ENCODE measurements at regions not wholly inside any gene's neighbourhood (a gene's known extent, or its start where the extent isn't known, plus 50 kb on each side); places are given as distances from the start of the nearest gene placed in this dataset.
"Not testable (repeated sequence)": the region's sequence is repeated elsewhere in the genome, so short reads cannot be mapped to it uniquely, and the experiment has no call there.

DNA sequence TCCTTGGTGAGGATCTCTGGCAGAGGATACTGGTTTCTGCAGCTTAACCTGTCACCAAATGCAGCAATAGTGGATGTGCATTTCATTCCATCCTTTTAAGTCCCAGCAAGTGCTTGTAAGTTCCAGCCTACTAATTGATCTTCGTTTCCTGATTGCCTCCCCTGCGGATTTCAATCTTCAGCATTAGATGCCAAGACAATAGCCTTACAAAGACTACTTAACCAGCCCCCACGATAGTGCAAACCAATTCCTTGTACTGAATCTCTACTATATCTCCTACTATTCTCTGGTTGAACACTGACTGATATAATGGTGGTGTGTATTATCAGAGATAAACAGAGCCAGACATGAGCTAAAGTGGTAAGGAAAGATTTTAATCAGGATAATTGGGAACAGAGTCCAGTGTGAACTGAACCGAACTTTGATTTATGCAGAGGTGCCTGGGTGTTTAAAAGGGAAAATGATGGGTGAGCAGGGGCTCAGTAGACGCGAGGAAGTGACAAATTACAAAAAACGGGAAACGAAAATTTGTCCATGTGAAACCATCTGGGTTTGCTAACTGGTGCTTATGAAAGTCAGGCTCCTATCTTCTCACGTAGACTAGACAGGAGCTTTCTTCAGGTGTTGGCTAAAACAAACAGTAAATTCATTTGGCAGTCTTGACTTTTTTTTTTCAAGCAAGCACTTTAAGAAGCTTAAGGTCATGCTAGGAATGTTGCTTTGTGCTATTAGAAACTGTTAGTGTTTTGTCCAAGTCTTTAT is 106.9 kb upstream of the ST8SIA4 start:
- TF ChIP-seq MYC (IDR thresholded peaks at IDR 0.05; ENCODE audit: low read depth, low read length) (no peak), POLR2A (IDR thresholded peaks at IDR 0.05; ENCODE audit: extremely low read depth, insufficient read length) (no peak)
- TF ChIP-seq, protein P1, sequence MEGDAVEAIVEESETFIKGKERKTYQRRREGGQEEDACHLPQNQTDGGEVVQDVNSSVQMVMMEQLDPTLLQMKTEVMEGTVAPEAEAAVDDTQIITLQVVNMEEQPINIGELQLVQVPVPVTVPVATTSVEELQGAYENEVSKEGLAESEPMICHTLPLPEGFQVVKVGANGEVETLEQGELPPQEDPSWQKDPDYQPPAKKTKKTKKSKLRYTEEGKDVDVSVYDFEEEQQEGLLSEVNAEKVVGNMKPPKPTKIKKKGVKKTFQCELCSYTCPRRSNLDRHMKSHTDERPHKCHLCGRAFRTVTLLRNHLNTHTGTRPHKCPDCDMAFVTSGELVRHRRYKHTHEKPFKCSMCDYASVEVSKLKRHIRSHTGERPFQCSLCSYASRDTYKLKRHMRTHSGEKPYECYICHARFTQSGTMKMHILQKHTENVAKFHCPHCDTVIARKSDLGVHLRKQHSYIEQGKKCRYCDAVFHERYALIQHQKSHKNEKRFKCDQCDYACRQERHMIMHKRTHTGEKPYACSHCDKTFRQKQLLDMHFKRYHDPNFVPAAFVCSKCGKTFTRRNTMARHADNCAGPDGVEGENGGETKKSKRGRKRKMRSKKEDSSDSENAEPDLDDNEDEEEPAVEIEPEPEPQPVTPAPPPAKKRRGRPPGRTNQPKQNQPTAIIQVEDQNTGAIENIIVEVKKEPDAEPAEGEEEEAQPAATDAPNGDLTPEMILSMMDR (IDR thresholded peaks at IDR 0.05; ENCODE audit: low read depth, low read length) = no peak
- TF ChIP-seq, protein P2, sequence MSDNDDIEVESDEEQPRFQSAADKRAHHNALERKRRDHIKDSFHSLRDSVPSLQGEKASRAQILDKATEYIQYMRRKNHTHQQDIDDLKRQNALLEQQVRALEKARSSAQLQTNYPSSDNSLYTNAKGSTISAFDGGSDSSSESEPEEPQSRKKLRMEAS (IDR thresholded peaks at IDR 0.05; ENCODE audit: low read depth, low read length) = no peak
- H3K4me3 ChIP-seq (ENCODE audit: low read depth, low read length) = no peak overlapping the region
- no peak for DNase-seq (ENCODE audit: low read depth)

DNA sequence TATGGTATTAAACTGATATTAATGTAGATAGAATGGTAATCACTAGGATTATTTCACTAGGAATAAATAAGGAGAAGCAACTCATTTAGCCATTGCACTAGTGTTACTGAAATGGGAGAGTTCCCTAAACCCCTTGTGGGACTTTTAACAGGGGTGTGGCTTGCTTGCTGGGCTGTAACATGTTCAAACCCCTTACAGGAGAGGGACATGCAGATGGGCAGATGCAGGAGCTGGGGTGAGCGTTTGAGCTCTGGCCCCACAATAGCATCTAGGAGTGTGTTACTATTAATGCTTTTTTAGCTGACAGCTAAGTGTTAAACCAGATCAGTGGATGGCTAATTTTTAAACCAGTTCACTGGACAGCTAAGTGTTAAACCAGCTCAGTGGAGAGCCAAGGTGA is 89.3 kb upstream of the ST8SIA4 start:
- H3K4me3 ChIP-seq (ENCODE audit: low read depth, low read length) = no peak overlapping the region
- TF ChIP-seq, protein P2 (IDR thresholded peaks at IDR 0.05; ENCODE audit: low read depth, low read length) = no peak
- DNase-seq (ENCODE audit: low read depth) = no peak

DNA sequence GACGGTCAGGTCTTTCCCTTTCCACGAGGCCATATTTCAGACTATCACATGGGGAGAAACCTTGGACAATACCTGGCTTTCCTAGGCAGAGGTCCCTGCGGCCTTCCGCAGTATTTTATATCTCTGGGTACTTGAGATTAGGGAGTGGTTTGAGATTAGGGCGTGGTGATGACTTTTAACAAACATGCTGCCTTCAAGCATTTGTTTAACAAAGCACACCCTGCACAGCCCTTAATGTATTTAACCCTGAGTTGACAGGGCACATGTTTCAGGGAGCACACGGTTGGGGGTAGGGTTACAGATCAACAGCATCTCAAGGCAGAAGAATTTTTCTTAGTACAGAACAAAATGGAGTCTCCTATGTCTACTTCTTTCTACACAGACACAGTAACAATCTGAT is 80.5 kb upstream of the ST8SIA4 start:
- not testable (repeated sequence) for DNase-seq (ENCODE audit: low read depth)

DNA sequence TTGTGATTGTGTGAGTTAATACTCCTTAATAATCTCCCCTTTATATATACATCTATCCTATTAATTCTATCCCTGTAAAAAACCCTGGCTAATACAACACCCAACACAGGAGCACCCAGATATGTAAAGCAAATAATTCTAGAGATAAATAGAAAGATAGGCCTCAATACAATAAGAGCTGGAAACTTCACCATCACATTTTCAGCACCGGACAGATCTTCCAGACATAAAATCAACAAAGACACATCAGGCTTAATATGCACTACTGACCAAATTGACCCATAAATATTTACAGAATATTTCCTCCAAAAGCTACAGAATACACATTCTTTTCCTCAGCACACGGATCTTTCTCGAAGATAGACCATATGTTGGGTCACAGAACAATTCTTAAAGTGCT is 71.0 kb upstream of the ST8SIA4 start:
- no peak overlapping the region for H3K4me3 ChIP-seq (ENCODE audit: low read depth, low read length)
- DNase-seq (ENCODE audit: low read depth) = no peak
- TF ChIP-seq MYC (IDR thresholded peaks at IDR 0.05; ENCODE audit: low read depth, low read length) (no peak), POLR2A (IDR thresholded peaks at IDR 0.05; ENCODE audit: extremely low read depth, insufficient read length) (no peak)
- TF ChIP-seq, protein P1 (IDR thresholded peaks at IDR 0.05; ENCODE audit: low read depth, low read length) = no peak
- TF ChIP-seq, protein P2 (IDR thresholded peaks at IDR 0.05; ENCODE audit: low read depth, low read length) = no peak

More for the DNA sequence above, 80.5 kb upstream of the ST8SIA4 start:
- H3K4me3 ChIP-seq (ENCODE audit: low read depth, low read length) = not testable (repeated sequence)

DNA sequence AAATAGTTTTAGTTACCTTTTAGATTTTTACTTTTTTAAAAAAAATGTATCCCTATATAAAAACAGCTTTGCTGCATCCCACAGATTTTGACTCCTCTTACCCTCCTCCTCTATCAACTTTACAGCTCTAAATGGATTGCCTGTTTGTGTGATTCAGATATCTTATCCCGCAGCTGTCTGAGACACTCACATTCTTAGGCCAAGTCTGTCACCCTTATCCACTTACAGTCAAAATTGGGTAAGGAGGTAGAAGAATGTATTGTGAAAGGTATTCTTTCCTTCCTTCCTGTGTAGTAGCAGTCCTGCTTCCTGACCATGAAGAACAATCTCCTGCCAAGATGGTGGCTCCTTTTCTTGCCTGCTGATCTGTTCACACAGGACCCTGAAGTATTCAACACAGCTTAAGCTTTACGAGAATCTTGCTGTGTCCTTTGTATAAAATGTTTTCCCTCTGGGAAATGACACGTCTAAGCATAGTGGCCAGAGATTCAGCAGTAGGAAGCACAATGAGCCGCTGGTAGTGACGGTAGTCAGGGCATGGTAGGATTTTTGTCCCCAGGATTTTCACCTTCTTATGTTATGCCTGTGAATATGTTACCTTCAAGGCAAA is 67.7 kb upstream of the ST8SIA4 start:
- DNase-seq (ENCODE audit: low read depth) = no peak
- TF ChIP-seq POLR2A (IDR thresholded peaks at IDR 0.05; ENCODE audit: extremely low read depth, insufficient read length) = no peak
- TF ChIP-seq MYC (IDR thresholded peaks at IDR 0.05; ENCODE audit: low read depth, low read length) = no peak
- TF ChIP-seq, protein P2 (IDR thresholded peaks at IDR 0.05; ENCODE audit: low read depth, low read length) = no peak
- TF ChIP-seq, protein P1 (IDR thresholded peaks at IDR 0.05; ENCODE audit: low read depth, low read length) = no peak
- H3K4me3 ChIP-seq (ENCODE audit: low read depth, low read length) = no peak overlapping the region

DNA sequence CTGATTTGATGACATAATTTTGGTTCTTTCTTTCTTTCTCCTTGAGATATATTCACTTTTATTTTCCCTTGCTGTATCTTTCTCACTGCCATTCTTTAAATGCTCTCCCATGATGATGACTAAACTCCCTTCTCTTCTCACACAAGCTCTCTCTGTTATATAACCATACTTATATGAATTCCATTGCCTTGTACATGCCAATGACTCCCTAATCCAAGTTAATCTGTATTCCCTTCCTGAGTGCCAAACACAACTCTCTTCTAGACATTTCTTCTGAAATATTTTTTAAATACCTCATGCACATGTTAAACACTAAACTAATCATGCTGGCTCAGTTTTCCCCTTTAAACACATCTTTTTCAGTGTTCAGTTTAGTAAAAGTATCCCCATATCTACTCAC is 62.2 kb upstream of the ST8SIA4 start:
- TF ChIP-seq, protein P1 (IDR thresholded peaks at IDR 0.05; ENCODE audit: low read depth, low read length) = no peak
- DNase-seq (ENCODE audit: low read depth) = no peak
- H3K4me3 ChIP-seq (ENCODE audit: low read depth, low read length) = no peak overlapping the region
